Neural cell (in vitro differentiated cells): ENCODE measurements at regions not wholly inside any gene's neighbourhood (a gene's known extent, or its start where the extent isn't known, plus 50 kb on each side); places are given as distances from the start of the nearest gene placed in this dataset.

Experiments used
- H2AFZ ChIP-seq: fragments of 200-600, 300-800 bp; sonication (generic), shearing (Covaris generic); 2 replicates; pipeline ENCODE4 v1.6.0; 2014; ENCODE audit warnings: low read depth, mild to moderate bottlenecking, antibody characterized with exemption, low read length, moderate library complexity
- H3F3A ChIP-seq: fragments of 200-600 bp; shearing (Covaris generic); 2 replicates; pipeline ENCODE4 v1.6.1; 2016; ENCODE audit warnings: mild to moderate bottlenecking, moderate library complexity, mixed read lengths, antibody characterized with exemption, low read length; ENCODE audit not compliant: insufficient read depth, poor library complexity, severe bottlenecking
- H3K27ac ChIP-seq: fragments of 200-600, 300-800 bp; sonication (generic), shearing (Covaris generic); 2 replicates; pipeline ENCODE4 v1.5.1; 2014; ENCODE audit warnings: mild to moderate bottlenecking, low read length, moderate library complexity
- H3K27me3 ChIP-seq: fragments of 300-800, 200-600 bp; sonication (generic), shearing (Covaris generic); 2 replicates; pipeline ENCODE4 v1.6.0; 2014; ENCODE audit warnings: mild to moderate bottlenecking, low read depth, low read length, moderate library complexity; ENCODE audit not compliant: insufficient read depth
- H3K36me3 ChIP-seq: fragments of 300-800, 200-600 bp; sonication (generic), shearing (Covaris generic); 2 replicates; pipeline ENCODE4 v1.5.1; 2014; ENCODE audit warnings: mild to moderate bottlenecking, antibody characterized with exemption, low read length, moderate library complexity; ENCODE audit not compliant: insufficient read depth
- H3K4me2 ChIP-seq: fragments of 300-800, 200-600 bp; sonication (generic), shearing (Covaris generic); 2 replicates; pipeline ENCODE4 v1.6.0; 2014; ENCODE audit warnings: mild to moderate bottlenecking, low read length
- H3K4me3 ChIP-seq: fragments of 300-800, 200-600 bp; sonication (generic), shearing (Covaris generic); 2 replicates; pipeline ENCODE4 v1.5.1; 2014; ENCODE audit warnings: mild to moderate bottlenecking, low read length, moderate library complexity
- H3K79me2 ChIP-seq: fragments of 200-600 bp; shearing (Covaris generic); replicated peaks from 2 replicates; pipeline ENCODE4 v1.6.0; 2014; ENCODE audit warnings: mild to moderate bottlenecking, low read length, moderate library complexity; ENCODE audit not compliant: insufficient read depth
- H3K9ac ChIP-seq: fragments of 300-800, 200-600 bp; sonication (generic), shearing (Covaris generic); 2 replicates; pipeline ENCODE4 v1.6.1; 2016; ENCODE audit warnings: mild to moderate bottlenecking, low read length, mixed read lengths
- H3K9me2 ChIP-seq: fragments of 200-600 bp; shearing (Covaris generic); 2 replicates; pipeline ENCODE4 v1.6.1; 2016; ENCODE audit warnings: mild to moderate bottlenecking, low read length, mixed read lengths; ENCODE audit not compliant: insufficient read depth
- H3K9me3 ChIP-seq: fragments of 200-600, 300-800 bp; sonication (generic), shearing (Covaris generic); 2 replicates; pipeline ENCODE4 v1.6.1; 2016; ENCODE audit warnings: mild to moderate bottlenecking, mixed run types, low read length, moderate library complexity, mixed read lengths
- H4K20me1 ChIP-seq: fragments of 200-600 bp; shearing (Covaris generic); 2 replicates; pipeline ENCODE4 v1.6.1; 2016; ENCODE audit warnings: mild to moderate bottlenecking, mixed run types; ENCODE audit not compliant: insufficient read depth
- EP300 ChIP-seq: fragments of 450-650 bp; conservative IDR thresholded peaks from 2 replicates; pipeline ENCODE4 v1.6.1; 2014; ENCODE audit warnings: antibody characterized with exemption, mild to moderate bottlenecking, moderate library complexity; ENCODE audit not compliant: poor library complexity, severe bottlenecking
- EZH2 ChIP-seq: fragments of 200-600, 300-800 bp; shearing (Covaris generic), sonication (generic); IDR thresholded peaks from 2 replicates; pipeline ENCODE4 v1.6.1; 2014; ENCODE audit warnings: antibody characterized with exemption, low read length, borderline replicate concordance, mild to moderate bottlenecking; ENCODE audit not compliant: insufficient read depth, poor library complexity, severe bottlenecking
- MXI1 ChIP-seq: fragments of 450-650 bp; conservative IDR thresholded peaks from 2 replicates; pipeline ENCODE4 v1.6.1; 2014; ENCODE audit warnings: antibody characterized with exemption, mild to moderate bottlenecking; ENCODE audit not compliant: poor library complexity, severe bottlenecking
- POLR2AphosphoS5 ChIP-seq: IDR thresholded peaks from 2 replicates; pipeline ENCODE4 v1.6.1; 2012
- RAD21 ChIP-seq: fragments of 450-650 bp; conservative IDR thresholded peaks from 2 replicates; pipeline ENCODE4 v1.6.1; 2014; ENCODE audit warnings: antibody characterized with exemption, mild to moderate bottlenecking, moderate library complexity
- SMC3 ChIP-seq: fragments of 450-650 bp; conservative IDR thresholded peaks from 2 replicates; pipeline ENCODE4 v1.6.1; 2014; ENCODE audit warnings: antibody characterized with exemption, mild to moderate bottlenecking, moderate library complexity; ENCODE audit not compliant: poor library complexity
- TAF1 ChIP-seq: IDR thresholded peaks from 2 replicates; pipeline ENCODE4 v1.6.1; 2012; ENCODE audit warnings: low read depth
- TF ChIP-seq, protein P1 (sequence below): fragments of 450-650 bp; IDR thresholded peaks from 2 replicates; pipeline ENCODE4 v1.5.1; 2014; ENCODE audit warnings: antibody characterized with exemption, mild to moderate bottlenecking, moderate library complexity; ENCODE audit not compliant: poor library complexity, severe bottlenecking
- TF ChIP-seq, protein P2 (sequence below): IDR thresholded peaks from 2 replicates; pipeline ENCODE4 v1.6.1; 2012; ENCODE audit warnings: borderline replicate concordance

DNA sequence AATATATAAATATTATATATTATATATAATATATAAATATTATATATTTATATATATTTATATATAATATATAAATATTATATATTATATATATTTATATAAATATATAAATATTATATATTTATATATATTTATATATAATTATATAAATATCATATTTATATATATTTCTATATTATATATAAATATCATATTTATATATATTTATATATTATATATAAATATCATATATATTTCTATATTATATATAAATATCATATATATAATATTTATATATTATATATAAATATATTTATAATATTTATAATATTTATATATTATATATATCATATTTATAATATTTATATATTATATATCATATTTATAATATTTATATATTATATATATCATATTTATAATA, 321.4 kb downstream of the CDH2 start:
- no peaks in the 10 kb centered on the region for H3K36me3 ChIP-seq
- no peak overlapping the region for H3K9ac ChIP-seq
- H3K27ac ChIP-seq: no peak overlapping the region
- no peak overlapping the region for H3K4me3 ChIP-seq
- H3F3A ChIP-seq: no peaks in the 10 kb centered on the region
- no peaks in the 10 kb centered on the region for H3K9me2 ChIP-seq
- TF ChIP-seq SMC3: no peak
- no peak for TF ChIP-seq EZH2
- no peak for TF ChIP-seq POLR2AphosphoS5
- TF ChIP-seq, protein P1, sequence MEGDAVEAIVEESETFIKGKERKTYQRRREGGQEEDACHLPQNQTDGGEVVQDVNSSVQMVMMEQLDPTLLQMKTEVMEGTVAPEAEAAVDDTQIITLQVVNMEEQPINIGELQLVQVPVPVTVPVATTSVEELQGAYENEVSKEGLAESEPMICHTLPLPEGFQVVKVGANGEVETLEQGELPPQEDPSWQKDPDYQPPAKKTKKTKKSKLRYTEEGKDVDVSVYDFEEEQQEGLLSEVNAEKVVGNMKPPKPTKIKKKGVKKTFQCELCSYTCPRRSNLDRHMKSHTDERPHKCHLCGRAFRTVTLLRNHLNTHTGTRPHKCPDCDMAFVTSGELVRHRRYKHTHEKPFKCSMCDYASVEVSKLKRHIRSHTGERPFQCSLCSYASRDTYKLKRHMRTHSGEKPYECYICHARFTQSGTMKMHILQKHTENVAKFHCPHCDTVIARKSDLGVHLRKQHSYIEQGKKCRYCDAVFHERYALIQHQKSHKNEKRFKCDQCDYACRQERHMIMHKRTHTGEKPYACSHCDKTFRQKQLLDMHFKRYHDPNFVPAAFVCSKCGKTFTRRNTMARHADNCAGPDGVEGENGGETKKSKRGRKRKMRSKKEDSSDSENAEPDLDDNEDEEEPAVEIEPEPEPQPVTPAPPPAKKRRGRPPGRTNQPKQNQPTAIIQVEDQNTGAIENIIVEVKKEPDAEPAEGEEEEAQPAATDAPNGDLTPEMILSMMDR: no peak
- TF ChIP-seq MXI1: no peak
- TF ChIP-seq EP300: no peak
- no peak for TF ChIP-seq TAF1
- TF ChIP-seq, protein P2, sequence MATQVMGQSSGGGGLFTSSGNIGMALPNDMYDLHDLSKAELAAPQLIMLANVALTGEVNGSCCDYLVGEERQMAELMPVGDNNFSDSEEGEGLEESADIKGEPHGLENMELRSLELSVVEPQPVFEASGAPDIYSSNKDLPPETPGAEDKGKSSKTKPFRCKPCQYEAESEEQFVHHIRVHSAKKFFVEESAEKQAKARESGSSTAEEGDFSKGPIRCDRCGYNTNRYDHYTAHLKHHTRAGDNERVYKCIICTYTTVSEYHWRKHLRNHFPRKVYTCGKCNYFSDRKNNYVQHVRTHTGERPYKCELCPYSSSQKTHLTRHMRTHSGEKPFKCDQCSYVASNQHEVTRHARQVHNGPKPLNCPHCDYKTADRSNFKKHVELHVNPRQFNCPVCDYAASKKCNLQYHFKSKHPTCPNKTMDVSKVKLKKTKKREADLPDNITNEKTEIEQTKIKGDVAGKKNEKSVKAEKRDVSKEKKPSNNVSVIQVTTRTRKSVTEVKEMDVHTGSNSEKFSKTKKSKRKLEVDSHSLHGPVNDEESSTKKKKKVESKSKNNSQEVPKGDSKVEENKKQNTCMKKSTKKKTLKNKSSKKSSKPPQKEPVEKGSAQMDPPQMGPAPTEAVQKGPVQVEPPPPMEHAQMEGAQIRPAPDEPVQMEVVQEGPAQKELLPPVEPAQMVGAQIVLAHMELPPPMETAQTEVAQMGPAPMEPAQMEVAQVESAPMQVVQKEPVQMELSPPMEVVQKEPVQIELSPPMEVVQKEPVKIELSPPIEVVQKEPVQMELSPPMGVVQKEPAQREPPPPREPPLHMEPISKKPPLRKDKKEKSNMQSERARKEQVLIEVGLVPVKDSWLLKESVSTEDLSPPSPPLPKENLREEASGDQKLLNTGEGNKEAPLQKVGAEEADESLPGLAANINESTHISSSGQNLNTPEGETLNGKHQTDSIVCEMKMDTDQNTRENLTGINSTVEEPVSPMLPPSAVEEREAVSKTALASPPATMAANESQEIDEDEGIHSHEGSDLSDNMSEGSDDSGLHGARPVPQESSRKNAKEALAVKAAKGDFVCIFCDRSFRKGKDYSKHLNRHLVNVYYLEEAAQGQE: no peak
- TF ChIP-seq RAD21: no peak
- no peaks in the 10 kb centered on the region for H3K27me3 ChIP-seq
- no peaks in the 10 kb centered on the region for H4K20me1 ChIP-seq
- H3K9me3 ChIP-seq: no peaks in the 10 kb centered on the region
- H2AFZ ChIP-seq: no peak overlapping the region
- no peak overlapping the region for H3K4me2 ChIP-seq
- H3K79me2 ChIP-seq: no peaks in the 10 kb centered on the region

DNA sequence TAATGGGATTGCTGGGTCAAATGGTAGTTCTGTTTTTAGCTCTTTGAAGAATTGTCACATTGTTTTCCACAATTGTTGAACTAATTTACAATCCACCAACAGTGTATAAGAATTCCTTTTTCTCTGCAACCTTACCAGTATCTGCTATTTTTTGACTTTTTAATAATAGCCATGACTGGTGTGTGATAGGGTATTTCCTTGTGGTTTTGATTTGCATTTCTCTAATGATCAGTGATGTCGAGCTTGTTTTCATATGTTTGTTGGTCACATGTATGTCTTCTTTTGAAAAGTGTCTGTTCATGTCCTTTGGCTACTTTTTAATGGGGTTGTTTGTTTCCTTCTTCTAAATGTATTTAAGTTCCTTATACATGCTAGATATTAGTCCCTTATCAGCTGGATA, 322.3 kb downstream of the CDH2 start:
- Histone ChIP-seq H3K79me2 (no peaks in the 10 kb centered on the region), H3K9me2 (no peaks in the 10 kb centered on the region)

More for the DNA sequence above, 322.3 kb downstream of the CDH2 start:
- Histone ChIP-seq H3K4me2 (no peak overlapping the region), H3K36me3 (no peaks in the 10 kb centered on the region), H3K9me3 (no peaks in the 10 kb centered on the region), H3K4me3 (no peak overlapping the region), H3K27ac (no peak overlapping the region), H2AFZ (no peak overlapping the region), H3K9ac (no peak overlapping the region), H3K27me3 (no peaks in the 10 kb centered on the region), H3F3A (no peaks in the 10 kb centered on the region), H4K20me1 (no peaks in the 10 kb centered on the region)
- TF ChIP-seq POLR2AphosphoS5 (no peak), TAF1 (no peak), EZH2 (no peak)
- TF ChIP-seq, protein P1: no peak
